ENCODE measurements at regions not wholly inside any gene's neighbourhood (a gene's known extent, or its start where the extent isn't known, plus 50 kb on each side); places are given as distances from the start of the nearest gene placed in this dataset.

DNA sequence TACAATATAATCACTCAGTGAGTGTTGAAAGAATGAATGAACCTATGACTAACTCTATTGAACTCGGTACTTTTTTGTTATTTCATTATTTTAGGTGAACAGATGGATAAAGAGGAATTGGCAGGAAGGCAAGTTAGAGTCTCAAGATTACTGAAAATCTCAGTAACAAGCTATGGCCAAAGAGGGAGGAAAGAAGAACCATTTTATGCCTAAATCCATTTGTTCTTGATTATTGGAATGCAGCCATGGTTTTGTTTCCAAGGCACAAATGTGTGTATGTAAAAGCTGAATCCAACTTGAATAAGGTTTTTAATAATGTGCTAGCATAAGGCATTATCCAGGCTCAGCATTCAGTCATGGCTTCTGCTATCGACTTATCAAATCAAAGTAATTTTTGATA, 196.4 kb downstream of the DTHD1 start:
- no peak overlapping the region for H3K4me3 ChIP-seq
- H3K27ac ChIP-seq, result no peak overlapping the region
- TF ChIP-seq, protein P1, sequence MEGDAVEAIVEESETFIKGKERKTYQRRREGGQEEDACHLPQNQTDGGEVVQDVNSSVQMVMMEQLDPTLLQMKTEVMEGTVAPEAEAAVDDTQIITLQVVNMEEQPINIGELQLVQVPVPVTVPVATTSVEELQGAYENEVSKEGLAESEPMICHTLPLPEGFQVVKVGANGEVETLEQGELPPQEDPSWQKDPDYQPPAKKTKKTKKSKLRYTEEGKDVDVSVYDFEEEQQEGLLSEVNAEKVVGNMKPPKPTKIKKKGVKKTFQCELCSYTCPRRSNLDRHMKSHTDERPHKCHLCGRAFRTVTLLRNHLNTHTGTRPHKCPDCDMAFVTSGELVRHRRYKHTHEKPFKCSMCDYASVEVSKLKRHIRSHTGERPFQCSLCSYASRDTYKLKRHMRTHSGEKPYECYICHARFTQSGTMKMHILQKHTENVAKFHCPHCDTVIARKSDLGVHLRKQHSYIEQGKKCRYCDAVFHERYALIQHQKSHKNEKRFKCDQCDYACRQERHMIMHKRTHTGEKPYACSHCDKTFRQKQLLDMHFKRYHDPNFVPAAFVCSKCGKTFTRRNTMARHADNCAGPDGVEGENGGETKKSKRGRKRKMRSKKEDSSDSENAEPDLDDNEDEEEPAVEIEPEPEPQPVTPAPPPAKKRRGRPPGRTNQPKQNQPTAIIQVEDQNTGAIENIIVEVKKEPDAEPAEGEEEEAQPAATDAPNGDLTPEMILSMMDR (IDR thresholded peaks at IDR 0.05), result no peak
- TF ChIP-seq POLR2A (IDR thresholded peaks at IDR 0.05) (no peak), POLR2AphosphoS5 (IDR thresholded peaks at IDR 0.05) (no peak), EP300 (IDR thresholded peaks at IDR 0.05) (no peak)
- DNase-seq, result peak in 1 of 2 donors; percentile 19
- H3K9me3 ChIP-seq, result no peaks in the 10 kb centered on the region
- H3K27me3 ChIP-seq, result no peaks in the 10 kb centered on the region
- H3K4me1 ChIP-seq, result no peaks in the 10 kb centered on the region
- 64 to 74% (median 72%) methylated on average over 2 of the region's 2 CpGs for WGBS, 5 donors
- intact Hi-C loops (cut with DNase I; ENCODE audit: low total_unique reads), result no loop called here
- no peaks in the 10 kb centered on the region for H3K36me3 ChIP-seq

GRCh38 chr4:36485885-36486284, 204.5 kb downstream of the DTHD1 start:
- DNase-seq, result no peak
- intact Hi-C loops (cut with DNase I; ENCODE audit: low total_unique reads), result no loop called here
- no peaks in the 10 kb centered on the region for H3K9me3 ChIP-seq
- no peaks in the 10 kb centered on the region for H3K36me3 ChIP-seq
- no peak overlapping the region for H3K4me3 ChIP-seq
- TF ChIP-seq EP300 (IDR thresholded peaks at IDR 0.05), result no peak
- TF ChIP-seq POLR2A (IDR thresholded peaks at IDR 0.05), result no peak
- TF ChIP-seq POLR2AphosphoS5 (IDR thresholded peaks at IDR 0.05), result no peak
- TF ChIP-seq, protein P1 (IDR thresholded peaks at IDR 0.05), result no peak
- no peaks in the 10 kb centered on the region for H3K4me1 ChIP-seq
- WGBS, 5 donors, result 79 to 91% (median 84%) methylated on average over 3 of the region's 3 CpGs
- no peaks in the 10 kb centered on the region for H3K27me3 ChIP-seq
- H3K27ac ChIP-seq, result no peak overlapping the region

DNA sequence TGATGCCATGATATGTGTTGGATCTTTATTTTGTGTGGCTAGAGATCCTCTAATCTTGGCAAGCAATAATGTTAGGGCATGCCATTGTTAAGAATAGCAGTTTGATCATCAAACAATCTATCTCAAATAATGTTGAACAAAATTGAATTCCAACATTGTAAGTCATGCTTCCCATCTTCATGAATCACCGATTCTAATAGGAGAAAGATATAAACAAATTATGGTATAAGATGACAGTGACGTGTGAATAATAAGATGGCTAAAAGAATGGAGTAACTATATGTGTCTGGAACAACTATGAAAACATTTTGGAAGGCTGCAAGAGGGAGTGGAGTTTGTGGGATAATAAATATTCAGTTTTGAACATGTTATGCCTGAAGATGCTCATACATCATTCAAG, 208.4 kb downstream of the DTHD1 start:
- H3K27me3 ChIP-seq, result no peaks in the 10 kb centered on the region
- no peak overlapping the region for H3K27ac ChIP-seq
- H3K4me3 ChIP-seq, result no peak overlapping the region
- 60 to 83% (median 75%) methylated on average over 2 of the region's 2 CpGs for WGBS, 5 donors
- no peak for TF ChIP-seq POLR2A (IDR thresholded peaks at IDR 0.05)
- H3K4me1 ChIP-seq, result no peaks in the 10 kb centered on the region
- no peak for DNase-seq
- intact Hi-C loops (cut with DNase I; ENCODE audit: low total_unique reads), result no loop called here
- no peaks in the 10 kb centered on the region for H3K9me3 ChIP-seq
- no peaks in the 10 kb centered on the region for H3K36me3 ChIP-seq

GRCh38 chr4:36492041-36492440, 210.6 kb downstream of the DTHD1 start:
- Histone ChIP-seq H3K4me1 (no peaks in the 10 kb centered on the region), H3K27me3 (no peaks in the 10 kb centered on the region), H3K4me3 (no peak overlapping the region), H3K9me3 (no peaks in the 10 kb centered on the region), H3K27ac (no peak overlapping the region), H3K36me3 (no peaks in the 10 kb centered on the region)
- no peak for TF ChIP-seq EP300 (IDR thresholded peaks at IDR 0.05)
- TF ChIP-seq POLR2AphosphoS5 (IDR thresholded peaks at IDR 0.05), result no peak
- TF ChIP-seq, protein P1 (IDR thresholded peaks at IDR 0.05), result no peak
- TF ChIP-seq POLR2A (IDR thresholded peaks at IDR 0.05), result no peak
- DNase-seq, result no peak
- intact Hi-C loops (cut with DNase I; ENCODE audit: low total_unique reads), result no loop called here
- whole genome bisulfite sequencing, 5 donors, result 23 to 37% (median 33%) methylated on average over 1 of the region's 1 CpG

- H3K27me3 ChIP-seq, result no peaks in the 10 kb centered on the region
- H3K4me3 ChIP-seq, result no peak overlapping the region
- H3K9me3 ChIP-seq, result no peaks in the 10 kb centered on the region
- TF ChIP-seq POLR2AphosphoS5 (IDR thresholded peaks at IDR 0.05), result no peak
- no peak for TF ChIP-seq EP300 (IDR thresholded peaks at IDR 0.05)
- TF ChIP-seq, protein P1 (IDR thresholded peaks at IDR 0.05), result no peak
- TF ChIP-seq POLR2A (IDR thresholded peaks at IDR 0.05), result no peak
- DNase-seq, result no peak
- intact Hi-C loops (cut with DNase I; ENCODE audit: low total_unique reads), result no loop called here
- H3K27ac ChIP-seq, result no peak overlapping the region
- no peaks in the 10 kb centered on the region for H3K4me1 ChIP-seq
- 75 to 93% (median 90%) methylated on average over 1 of the region's 1 CpG for WGBS, 5 donors
- H3K36me3 ChIP-seq, result no peaks in the 10 kb centered on the region
These were observed 211.2 kb downstream of the DTHD1 start for GRCh38 chr4:36492590-36492989.

Data from stomach (tissue), 8 donors.